SHP77 (cell line): ENCODE measurements at regions not wholly inside any gene's neighbourhood (a gene's known extent, or its start where the extent isn't known, plus 50 kb on each side); places are given as distances from the start of the nearest gene placed in this dataset.

Experiments used
- DNase-seq, 2 experiments: peaks; one replicate each; lab custom pipeline; 2025; lab: John Stamatoyannopoulos, UW

DNA sequence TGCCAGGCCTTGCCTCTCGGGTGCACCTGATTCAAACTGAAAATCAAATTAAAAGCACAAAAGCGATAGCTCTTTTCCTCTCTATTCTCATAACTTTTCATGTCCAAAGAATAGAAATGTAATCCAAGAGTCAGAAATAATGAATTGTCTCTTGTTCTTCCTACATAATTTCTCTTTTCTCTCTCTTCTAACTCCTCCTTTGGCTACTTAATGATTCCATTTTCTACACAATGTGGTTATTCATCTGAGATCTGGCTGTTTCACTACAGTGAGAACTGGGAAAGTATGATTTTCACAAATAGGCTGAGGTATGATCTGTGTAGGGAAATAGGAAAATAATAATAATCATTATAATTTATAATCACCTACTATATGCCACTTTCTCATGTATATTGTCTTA lies 703.5 kb downstream of the PDHA2 start:
- no peak for DNase-seq

DNA sequence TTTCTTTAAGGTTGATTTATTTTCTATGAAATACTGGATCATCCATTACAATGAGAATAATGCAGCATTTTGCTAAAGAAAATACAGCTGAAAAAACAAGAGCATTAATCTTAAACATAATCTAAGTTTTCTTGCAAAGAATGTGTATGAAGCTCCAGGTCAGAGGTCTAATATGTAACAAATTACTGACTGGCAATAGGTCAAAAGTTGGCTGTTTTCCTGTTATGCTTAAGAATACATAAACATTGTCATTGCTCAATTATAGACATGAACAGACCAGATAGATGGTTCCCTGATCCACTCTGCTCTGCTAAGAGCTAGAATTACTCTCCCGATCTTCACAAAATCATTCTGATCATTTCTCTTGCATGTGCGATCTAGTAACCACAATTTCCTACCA lies 718.6 kb downstream of the PDHA2 start:
- DNase-seq: no peak

DNA sequence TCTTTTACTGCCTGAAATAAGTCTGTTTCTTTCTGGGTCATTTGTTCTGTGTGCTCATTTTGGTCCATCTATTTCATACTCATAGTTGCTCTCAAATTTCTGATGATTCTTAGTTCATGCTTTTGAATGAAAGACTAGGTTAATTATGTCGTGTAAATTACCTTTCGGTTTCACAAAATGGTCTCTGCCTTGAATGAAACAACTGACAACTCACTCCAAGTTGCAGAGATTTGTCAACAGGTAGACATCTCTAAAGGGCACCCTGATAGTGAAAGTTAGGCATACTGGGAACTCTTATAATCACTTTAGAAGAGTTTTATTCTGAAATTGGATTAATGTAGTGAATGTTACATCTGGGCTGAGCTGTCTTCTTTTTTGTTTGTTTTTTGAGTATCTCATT lies 726.9 kb downstream of the PDHA2 start:
- DNase-seq: no peak

DNA sequence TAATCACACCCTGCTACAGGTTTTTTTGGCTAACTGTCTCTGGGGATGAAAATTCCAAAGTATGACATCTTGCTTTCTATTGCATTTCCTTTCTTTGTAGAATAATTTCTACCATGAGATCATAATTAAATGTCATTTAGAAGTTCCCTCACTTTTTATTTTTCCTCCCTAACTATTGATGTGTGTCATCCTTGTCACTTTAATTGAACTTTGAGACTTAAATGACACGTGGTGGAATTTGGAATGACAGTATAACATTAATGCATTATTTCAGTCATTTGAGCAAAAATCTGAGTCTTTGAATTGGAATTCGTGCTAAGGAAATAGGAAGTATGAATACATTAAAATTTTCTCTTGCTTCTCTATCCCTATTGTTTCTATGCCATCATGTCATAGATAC lies 745.4 kb downstream of the PDHA2 start:
- no peak for DNase-seq

DNA sequence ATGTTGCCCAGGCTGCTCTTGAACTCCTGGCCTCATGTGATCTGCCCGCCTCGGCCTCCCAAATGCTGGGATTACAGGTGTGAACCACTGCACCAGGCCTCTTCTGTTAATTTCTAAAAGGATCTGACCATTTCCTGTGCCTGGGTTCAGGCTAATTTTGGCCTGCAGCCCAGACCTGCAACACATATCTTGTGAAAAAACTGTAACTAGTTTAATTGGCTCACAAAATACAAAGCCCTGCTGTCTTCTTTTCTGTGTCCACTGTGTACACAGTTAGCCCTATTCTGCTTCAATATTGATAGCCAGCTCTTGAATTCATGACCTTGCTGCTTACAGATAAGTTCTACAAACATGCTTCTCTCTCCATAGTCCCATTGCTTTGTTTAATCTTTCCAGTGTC lies 753.5 kb downstream of the PDHA2 start:
- DNase-seq: peak in 1 of 2 experiments; percentile 5

DNA sequence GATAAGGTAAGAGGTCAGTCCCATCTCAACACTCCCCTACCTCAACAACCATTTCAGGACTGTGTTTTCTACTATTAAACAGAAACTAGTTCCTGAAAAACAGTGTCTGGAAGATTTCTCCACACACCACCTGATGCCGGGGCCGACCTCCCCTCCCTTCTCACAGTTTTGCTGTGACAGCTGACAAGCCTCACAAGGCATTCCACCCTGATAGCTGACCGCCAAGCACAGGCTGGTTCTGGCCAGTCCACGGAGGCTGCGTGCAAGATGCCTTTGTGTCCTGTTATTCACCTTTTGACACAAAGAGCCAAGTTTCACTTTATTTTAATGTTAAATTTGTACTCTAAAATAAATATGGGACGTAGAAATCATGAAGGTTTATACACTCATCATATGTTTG lies 758.6 kb downstream of the PDHA2 start:
- DNase-seq: no peak

DNA sequence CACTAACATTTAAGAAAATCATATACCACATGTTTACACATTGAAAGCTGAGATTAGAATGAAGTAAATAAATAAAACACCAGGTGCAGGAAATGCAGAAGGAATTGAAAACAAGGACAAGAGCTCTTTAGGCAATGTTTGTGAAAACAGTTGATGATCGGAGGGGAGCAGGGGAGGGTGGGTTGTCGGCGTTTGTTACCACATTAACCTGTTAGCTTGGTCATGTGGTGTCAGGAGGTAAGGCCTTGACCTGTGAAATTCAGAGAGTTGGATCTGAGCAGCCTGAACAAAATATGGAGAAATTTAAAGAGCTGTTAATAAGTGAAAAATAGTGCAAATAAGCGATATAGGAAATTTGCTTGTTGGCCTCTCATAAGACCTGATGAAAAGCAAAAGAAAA lies 759.9 kb downstream of the PDHA2 start:
- DNase-seq: no peak

DNA sequence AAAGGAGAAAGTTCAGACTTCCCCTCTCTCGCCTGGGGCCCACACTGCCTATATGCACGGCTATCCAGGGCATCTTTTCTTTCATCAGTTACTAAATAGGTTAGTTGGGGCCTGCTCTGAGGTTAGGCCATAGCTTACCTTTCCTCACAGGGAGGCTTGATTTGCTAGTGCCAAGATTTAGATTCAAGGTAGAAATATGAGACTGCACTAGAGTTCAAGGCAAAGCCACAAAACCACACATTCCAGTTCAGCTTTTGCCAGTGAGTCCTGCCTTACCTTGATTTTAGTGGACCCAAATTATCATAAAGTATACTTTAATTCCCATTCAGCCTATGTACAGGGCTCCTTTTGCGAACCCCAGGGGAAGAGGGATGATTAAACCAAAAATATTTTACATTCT lies 762.8 kb downstream of the PDHA2 start:
- no peak for DNase-seq

DNA sequence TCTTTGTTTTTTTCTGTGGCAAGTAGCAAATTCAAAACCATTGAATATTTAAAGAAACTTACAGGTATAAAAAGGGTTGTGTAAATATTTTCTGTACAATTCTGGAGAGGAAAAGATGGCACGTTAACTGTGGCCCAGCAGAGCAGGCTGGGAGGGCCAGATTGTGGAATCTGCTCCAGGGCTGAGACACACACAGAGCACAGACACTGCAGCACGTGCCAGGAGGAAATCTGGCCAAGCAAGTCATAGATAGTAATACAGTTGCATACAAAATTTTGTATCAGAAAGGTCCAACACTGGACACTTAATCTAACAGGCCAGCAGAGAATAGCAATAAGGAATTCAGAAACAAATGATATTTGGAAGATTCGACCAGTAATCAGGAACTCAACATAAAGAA lies 763.7 kb downstream of the PDHA2 start:
- no peak for DNase-seq

DNA sequence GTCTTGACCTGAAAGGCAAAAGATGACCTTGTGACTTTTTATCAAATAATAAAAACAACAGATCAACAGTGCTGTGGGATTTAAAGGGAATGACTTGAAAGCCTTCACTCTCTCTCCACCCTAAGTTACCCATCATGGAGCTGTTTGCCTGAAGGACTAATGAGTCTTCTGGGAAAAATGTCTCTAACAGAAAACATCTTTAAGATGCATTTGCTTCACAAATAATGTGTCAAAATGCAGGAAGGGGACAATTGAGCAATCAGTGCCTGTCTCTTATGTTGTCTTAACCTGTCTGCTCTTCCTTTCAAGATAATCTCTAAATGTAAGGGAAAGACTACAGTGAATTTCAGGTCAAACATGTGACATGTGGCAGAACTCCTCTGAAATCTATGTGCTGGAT lies 766.6 kb downstream of the PDHA2 start:
- no peak for DNase-seq

DNA sequence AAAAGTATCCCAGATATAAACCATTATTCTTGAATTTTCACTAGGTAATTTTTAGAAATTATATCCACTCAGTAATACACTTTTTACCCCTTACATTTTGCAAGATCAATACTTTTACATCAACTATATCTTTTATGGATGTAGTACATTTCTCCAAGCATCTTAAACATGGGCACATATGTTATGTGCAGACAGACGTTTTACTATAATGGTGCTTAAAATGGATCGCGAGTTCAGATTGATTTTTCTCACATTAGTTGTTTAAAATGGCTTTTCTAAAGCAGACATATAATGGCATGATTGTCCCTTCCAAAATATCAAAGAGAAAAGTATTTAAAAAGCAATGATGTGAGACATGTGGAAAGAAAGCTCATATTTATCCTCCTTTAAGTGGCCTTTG lies 786.1 kb downstream of the PDHA2 start:
- no peak for DNase-seq

DNA sequence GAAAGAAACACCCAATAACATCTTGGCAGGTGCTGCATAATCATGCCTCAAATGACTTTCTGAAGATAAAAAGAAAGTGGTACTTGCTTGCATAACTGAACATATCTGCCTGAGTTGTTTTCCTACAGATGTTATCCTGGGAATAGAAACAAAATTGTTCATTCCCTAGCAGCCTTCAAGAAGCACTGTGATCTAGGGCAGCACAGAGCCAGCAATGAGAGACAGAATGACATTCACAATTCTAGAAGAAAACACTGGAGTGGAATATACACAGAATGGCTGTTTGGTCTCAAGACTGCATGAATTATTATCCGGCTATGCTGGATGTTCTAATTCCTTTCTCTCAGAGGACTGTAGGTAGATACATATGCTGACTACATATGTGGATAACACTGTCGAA lies 790.9 kb downstream of the PDHA2 start:
- DNase-seq: no peak

DNA sequence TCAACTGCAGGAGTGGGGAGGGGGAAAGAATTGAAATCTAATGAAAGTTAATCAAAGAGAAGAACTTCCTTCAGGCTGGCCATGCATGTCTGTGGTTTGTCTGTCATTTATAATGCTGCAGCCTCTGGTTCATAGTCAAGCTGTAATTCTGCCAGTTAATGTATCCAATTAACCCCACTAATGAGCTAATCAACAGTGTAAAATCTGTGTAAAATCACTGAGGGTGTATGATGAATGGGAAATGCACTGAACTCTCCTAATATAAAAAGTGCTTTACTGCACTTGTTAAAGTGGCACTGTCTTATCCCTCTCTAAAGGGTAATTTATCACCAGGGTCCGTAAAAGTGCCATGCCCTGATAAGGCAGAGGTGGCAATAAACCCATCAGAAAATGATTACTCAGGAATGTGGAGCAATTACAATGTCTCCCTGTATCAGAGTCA lies 798.1 kb downstream of the PDHA2 start:
- DNase-seq: no peak

DNA sequence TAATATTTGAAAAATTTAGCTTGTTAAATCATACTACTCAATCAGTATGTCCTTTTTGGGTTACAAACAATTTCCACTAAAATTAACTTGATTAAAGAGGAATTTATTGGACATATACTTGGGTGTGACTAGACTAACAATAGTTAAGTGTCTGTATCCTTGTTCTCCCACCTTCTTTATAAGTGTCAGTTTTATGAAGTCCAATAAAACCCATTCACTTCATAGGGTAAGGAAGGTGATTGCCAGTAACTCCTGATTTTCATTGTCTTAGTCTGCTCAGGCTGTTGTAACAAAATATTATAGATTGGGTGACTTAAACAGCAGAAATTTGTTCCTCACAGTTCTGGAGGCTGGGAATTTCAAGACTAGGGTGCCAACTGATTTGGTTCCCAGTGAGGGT lies 800.0 kb downstream of the PDHA2 start:
- no peak for DNase-seq

DNA sequence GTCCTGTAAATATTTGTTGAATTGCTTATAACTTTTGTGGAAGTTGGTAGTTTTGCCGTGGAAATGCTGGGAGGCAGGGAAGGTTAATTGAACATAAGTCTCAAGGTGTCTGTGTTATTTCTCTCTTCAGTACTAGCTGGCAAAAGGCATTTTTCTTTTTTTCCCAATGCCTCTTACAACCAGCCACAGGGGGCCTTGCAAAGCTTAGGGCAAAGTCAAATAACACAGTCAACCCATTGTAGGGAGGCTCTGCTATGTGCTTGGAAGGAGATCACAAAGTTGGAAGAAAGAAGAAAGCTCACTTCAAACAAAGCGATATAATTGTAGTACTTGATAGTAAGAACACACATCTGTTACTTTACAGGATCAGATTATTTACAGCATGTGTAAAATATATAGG lies 802.6 kb downstream of the PDHA2 start:
- DNase-seq: no peak

DNA sequence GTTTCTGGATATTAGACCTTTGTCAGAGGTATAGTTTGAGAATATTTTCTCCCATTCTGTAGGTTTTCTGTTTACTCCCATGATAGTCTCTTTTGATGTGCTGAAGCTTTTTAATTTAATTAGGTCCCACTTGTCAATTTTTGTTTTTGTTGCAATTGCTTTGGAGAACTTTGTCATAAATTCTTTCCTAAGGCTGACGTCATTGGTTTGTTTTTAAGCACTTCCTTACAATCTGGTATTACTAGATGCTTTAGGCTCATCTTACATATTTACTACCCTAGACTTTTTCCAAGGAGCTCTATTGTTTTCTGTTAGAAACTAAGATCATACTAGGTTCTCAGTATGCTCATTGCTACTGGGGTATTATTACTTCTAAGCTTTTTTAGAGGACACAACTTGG lies 806.3 kb downstream of the PDHA2 start:
- no peak for DNase-seq

DNA sequence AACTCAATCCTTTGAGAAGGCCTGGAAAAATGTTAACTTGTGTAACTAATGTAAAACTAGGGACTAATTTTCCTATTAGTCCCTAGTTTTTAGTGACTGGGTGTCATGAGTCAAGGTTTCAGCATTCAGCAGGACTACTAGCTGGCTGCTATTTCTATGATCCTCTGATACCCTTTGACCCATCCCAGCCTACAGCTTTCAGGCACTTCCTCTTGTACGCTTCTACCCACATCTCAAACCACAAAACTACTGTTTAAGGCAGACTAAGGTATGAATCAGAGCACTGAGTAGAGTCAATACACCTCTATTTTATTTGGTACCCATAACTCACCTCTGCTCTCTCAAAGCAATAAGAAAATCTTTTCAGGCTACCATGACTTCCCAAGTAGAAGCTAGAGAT lies 809.6 kb downstream of the PDHA2 start:
- DNase-seq: no peak

DNA sequence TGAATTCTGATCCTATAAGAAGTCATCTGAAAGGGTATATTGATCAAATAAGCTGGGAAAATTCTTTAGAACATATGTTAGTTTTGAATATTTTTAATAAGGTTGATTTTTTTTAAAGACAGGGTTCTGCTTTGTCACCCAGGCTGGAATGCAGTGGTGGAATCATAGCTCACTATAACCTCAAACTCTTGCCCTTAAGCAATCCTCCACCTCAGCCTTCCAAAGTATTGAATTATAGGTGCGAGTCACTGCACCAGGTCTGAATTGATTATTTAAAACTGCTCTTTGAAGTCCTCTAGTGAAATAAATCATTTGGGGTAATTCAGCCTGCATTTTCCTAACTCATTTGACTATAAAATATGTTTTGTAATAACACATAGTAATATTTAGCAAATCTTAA lies 812.3 kb downstream of the PDHA2 start:
- no peak for DNase-seq

DNA sequence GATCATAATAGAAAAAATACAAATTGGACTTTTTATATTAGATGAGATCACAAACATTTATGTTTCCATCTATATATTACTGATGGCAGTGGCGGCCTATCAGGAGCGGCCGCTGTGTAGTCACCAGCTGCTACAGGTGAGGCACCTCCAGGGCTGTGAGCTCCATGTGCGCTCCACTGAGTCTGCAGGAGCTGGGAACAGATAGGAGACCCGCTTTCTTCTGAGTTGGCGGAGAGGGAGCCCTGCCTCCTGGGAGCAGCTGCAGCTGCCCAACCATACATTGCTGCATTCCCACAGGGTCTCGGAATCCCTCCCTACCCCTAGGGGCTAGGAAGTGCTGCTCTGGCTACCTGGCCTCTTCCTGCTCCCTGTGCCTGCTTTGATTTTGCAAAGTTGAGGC lies 812.9 kb downstream of the PDHA2 start:
- no peak for DNase-seq

DNA sequence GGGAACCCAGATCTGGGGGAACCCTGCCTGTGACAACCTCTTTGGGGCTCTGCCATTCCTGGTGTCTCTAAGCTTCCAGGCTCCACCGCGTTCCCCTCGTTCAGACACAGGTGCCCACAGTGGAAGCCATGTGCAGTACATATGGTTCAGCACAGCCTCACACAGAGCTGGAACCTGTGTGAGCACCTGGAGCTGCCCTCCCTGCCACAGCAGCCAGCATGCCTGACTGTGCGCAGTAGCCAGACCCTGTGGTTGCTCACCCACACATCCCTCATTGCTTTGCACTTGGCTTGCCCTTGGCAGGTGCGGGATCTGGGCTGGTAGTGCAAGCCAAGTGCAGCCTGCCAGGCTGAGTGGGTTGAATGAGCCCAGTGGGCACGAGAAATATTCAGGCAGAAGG lies 814.2 kb downstream of the PDHA2 start:
- no peak for DNase-seq

DNA sequence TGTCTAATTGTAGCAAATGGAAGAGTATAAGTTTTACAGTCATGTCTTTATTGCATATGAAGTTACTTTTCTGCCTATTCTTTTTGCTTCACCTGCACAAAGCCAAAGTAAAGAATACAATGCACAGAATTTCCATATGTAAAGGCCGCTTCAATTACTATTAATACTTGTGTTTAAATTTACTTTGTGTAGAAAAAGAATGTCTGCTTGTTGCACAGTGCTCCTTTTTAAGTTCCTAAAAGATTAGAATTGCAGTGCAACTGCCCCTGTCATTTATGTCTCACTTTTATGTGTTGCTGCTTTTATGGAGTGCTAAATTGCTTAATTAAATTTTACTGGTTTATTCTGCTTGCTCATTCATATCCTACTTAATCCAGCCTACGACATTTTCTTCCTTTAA lies 830.5 kb downstream of the PDHA2 start:
- no peak for DNase-seq

DNA sequence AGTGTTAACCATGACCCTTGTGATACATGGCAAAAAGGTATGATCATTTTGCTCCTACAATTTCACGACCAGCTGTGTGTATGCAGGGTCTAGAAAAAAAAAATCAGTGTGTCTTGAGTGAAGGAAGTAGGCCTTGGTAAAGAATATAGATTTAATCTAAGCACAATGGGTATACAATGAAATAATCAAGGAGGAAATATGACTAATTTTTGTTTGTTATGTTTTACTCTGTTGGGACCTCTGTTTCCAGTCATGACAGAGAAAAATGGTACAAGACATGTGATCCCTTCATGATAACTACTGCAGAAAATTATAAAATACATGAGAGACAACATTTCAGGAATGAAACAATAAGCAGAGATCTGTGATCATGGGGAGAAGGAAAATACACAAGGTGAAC lies 835.5 kb downstream of the PDHA2 start:
- DNase-seq: no peak

DNA sequence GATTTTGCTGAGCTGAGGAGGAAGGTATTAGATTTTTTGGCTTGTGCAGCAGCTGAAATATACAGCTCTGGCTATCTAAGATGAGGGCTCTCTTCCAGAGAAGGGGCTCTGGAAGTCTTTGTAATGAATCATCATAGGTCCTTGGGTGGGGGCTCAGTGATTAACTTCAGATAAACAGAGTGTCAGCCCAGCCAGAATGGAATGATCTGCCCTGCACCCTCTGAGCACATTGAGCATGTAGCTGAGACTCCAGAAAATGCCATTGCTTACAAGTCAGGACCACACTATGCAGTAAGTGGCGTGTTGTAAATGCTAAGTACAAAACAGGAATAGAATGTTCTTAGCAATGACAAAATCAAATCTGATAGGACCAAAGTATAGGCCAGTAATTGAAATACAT lies 836.0 kb downstream of the PDHA2 start:
- no peak for DNase-seq

DNA sequence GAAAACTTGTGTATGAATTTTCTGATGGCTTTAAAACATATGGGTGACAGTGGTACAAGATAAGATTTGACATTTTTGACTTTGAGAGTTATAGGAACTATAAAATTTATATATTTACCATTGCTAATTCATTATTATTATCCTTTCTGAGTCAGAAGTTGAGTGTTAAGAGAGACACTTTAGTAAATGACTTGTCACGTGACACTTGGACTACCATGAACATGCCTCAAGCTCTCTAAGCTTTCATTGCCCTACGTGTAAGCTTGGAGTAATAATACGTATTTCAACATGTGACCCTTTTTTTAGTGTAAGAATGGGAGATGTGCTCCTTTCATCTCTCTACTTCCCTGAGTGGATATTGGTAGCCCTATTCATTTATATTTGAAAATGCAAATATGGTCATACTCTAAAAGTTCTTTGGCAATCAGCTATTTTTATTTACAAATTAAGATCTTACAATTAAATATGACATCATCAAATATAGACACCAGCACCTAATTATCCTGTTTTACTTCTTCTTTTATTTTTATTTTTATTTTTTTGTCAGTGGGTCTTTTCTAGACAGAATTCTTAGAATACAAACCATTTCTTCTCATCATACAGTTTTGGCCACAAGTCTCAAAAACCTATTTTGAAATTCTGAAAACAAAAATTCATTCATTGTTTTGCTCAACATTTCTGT lies 837.0 kb downstream of the PDHA2 start:
- DNase-seq: no peak

DNA sequence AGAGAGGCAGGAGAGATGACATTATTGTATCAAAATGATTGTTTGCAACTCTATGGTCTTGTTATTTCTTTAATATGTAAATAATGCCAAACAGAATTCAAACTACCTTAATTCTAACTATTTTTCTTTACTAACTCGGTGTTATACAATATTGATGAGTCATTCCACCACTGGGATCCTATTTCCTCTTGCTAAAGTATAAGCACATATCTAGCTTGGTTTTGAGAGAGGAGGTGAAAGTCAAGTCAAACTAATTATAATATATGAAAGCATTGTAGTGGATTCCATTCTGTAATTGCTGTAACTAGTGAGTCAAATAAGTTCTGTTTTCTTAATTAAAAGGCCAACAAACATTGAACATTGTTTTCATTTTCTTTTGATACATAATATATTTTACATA lies 837.6 kb downstream of the PDHA2 start:
- no peak for DNase-seq
